Activated T-cell treated with anti-CD3 and anti-CD28 coated beads, Interleukin-2, amount 50 U/mL, for 1 hour (primary cell): ENCODE measurements at regions not wholly inside any gene's neighbourhood (a gene's known extent, or its start where the extent isn't known, plus 50 kb on each side); places are given as distances from the start of the nearest gene placed in this dataset.
"Not testable (repeated sequence)": the region's sequence is repeated elsewhere in the genome, so short reads cannot be mapped to it uniquely, and the experiment has no call there.

ENCODE experiments used
- DNase-seq: peaks from one replicate; pipeline ENCODE4 v3.0.0-alpha.2; 2020

GRCh38 chr2:122244598-122245229, 489.3 kb downstream of the TSN start:
- DNase-seq: no peak

DNA sequence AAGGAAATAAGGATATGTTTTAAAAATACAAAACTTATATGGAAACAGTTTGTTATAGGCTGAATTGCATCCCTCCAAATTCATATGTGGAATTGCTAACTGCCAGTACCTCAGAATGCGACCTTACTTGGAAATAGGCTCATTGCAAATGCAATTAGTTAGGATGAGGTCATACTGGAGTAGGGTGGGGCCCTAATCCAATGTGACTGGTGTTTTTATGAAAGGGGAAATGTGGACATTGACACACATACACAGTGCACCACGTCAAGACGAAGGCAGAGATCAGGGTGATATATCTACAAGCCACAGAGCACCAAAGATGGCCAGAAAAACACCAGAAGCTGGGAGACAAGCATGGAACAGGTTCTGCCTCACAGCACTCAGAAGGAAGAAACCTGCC, 494.2 kb downstream of the TSN start:
- no peak for DNase-seq

GRCh38 chr2:122251158-122251557, 495.7 kb downstream of the TSN start:
- DNase-seq: no peak

DNA sequence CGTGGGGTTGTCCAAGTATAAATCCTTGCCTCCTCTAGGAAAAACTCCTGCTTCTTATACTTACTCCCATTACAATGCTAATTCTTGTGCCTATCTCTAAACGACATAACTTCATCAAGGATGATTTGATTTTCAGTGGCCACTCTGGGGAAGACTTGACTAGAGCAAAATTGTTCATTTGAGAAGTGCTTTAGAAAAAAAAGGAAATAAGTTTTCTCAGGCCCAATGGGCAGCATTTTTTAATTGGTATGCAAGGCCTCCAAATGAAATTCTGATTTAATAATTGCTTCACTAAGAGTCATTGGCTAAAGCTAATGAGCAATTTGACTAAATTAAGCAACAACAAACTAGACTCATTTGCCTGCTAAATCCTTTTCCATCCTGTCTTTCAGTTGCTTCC, 496.1 kb downstream of the TSN start:
- DNase-seq: no peak

DNA sequence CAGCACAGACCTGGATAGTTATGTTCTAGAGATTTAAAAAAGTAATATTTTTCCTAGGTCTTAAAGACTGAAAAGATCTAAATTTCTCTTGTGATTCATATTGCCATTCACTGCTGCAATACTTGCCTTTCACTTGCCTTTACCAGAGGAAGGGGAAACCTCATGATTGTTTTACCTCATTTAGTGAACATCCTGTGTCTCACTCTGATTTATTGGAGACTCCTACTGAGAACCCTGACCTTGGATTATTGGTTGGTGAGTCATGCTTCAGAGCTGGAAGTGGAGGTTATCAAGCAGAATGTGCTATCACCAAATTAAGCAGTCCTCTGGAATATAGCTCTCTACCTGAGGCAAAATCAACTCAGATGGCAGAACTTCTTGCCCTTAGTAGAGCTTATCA, 500.5 kb downstream of the TSN start:
- no peak for DNase-seq

DNA sequence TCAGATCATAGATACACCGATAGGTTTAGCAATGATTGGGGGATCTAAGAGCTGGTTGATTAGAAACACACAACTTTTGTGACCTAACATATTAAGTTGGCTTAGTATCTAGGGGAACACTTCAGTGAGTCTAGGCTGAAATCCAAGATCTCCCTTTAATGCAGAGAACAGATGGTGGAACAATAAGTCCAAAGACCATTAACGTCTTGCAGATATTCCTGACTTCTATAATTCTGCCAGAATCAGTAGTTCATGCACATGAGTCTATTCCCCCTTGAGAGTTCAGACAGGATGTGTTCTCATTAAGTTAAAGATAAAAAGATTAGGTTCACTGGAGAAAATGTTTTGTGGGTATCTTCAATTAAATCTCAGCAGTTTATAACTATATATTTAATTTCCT, 506.5 kb downstream of the TSN start:
- no peak for DNase-seq

GRCh38 chr2:122263746-122264145, 508.3 kb downstream of the TSN start:
- no peak for DNase-seq

- DNase-seq: no peak
Measured at GRCh38 chr2:122266636-122267035, 511.2 kb downstream of the TSN start.

DNA sequence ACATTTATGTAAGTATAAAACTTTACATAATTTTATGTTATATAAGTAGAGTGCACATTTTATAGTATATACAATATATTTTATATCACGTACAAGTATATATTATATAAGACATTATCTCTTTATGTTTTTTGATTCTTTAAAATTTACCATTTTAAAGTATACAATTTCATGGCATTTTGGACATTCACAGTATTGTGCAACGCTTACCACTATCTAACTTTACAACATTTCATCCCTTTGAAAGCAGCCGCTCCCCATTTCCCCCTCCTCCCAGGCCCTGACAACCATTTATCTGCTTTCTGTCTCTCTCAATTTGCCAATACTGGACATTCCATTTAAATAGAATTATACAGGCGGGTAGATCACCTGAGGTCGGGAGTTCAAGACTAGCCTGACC, 512.5 kb downstream of the TSN start:
- no peak for DNase-seq

GRCh38 chr2:122273785-122274419, 518.5 kb downstream of the TSN start:
- DNase-seq: no peak

DNA sequence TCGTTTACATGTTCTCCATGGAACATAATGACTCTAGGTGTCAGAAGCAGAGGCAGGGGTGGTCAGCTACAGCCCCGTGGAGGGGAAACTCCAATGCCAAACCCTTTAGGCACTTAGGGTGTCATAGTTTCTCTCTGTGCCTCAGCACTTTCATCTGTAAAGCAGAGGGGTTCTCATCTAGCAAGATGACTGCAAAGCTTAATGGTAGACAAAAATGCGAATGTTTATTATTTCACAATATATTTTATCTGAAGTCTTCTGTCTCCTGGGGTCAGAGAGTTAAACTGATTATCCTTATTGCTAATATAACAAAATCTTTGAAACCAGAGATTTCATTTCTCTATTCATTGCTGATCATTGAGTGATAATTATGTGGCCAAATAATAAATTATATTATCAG, 522.5 kb downstream of the TSN start:
- DNase-seq: no peak

DNA sequence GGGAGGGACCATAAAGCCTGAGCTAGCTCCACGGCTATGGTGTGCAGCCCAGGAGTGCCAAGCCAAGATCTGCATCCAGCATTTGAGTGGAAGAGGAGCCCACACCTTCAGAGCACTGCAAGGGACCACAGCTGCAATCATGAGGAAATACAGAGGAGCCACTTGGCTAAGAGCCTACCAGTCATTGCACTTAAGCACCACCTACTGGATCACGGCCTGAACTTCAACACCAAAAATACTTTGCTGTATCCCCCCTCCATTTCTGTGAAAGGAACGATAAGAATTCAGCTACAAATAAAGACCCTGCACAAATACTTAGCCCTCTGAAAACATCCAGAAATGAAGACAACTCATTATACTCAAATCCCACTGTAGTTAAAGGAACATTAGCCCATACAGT, 545.3 kb downstream of the TSN start:
- DNase-seq: no peak

DNA sequence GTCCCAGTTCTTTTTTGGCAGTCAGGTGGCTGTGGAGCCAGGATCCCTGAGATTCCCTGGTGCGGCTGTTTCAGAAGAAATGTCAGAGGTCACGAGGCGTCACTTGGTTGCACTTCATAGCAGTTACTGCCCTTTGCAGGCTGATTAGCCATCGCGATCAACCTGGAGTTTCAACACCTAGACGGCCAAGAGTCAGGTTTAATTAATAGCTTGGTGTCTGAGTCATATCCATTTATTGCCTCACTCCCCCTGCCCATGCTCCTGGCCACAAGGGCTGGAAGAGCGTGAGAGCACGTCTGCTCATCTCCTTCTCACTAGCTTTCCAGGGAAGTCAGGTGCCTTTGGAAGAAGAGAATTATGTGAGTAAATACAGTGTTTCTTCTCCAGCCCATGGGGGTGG, 552.3 kb downstream of the TSN start:
- DNase-seq: no peak

- no peak for DNase-seq
Measured at GRCh38 chr2:122315306-122315705, 559.9 kb downstream of the TSN start.

DNA sequence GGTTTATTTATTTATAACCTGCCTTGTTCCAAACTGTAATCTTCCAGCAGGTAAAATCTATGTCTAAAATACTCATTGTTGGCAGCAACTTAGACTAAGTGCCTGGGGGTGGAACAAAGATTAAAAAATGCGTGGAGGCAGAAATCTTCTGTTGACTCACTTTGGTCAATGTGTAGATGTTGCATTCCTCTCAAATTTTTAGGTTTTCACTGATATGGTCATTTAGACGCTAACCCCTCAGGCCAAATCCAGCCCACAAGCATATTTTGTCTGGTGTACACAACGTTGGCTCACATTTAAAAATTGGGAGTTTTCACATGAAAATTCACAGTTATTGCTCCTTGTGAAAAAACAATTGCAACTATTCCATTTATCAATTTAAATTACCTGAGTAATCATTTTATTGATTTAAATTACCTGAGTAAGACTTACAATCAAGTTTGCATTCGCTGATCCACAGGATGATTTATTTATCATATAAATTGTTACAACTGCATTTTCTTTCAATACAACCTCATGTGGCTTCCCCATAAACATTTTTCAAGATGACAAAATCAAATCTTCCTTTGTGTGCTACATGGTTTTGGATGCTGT, 564.2 kb downstream of the TSN start:
- DNase-seq: no peak

GRCh38 chr2:122322815-122323214, 567.4 kb downstream of the TSN start:
- DNase-seq: no peak

- no peak for DNase-seq
Measured at GRCh38 chr2:122323927-122324326, 568.5 kb downstream of the TSN start.

GRCh38 chr2:122326471-122326870, 571.0 kb downstream of the TSN start:
- DNase-seq: no peak

DNA sequence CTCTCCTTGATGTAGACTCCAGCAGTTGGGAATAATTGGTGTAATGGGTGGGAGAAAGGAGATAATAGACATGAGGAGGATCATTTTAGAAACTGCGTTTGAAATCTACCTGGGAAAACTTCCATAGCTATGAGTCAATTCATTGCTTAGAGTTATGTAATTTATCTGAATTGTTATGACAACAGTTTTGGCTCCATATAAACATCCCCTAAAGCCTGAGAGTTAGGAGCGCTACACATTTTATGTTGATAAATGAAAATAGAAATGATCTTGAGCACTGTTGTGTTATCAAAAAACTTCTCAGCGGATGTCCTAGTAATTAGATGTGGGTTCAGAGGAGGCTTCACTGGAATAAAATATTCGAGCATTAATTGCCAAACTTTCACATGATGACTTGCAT, 573.4 kb downstream of the TSN start:
- no peak for DNase-seq

GRCh38 chr2:122329278-122329677, 573.8 kb downstream of the TSN start:
- DNase-seq: no peak

DNA sequence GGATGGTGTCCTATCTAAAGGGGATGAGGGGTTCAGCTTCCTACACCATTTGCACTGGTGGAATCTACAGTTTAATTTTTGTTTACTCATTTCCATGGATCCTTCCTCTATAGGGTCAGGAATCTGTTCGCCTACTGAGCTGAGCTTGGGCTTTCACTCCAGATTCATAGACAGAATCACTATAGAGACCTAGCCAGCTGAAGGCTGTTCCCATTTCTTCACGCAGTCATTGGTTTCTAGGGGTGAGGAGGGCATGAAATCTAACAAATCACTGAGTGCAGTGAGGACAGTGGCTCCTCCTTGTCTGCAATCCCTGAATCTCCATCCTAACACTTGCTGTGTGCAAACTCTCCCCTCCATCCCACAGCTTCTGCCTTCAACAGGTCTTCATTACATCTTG, 578.5 kb downstream of the TSN start:
- DNase-seq: no peak

DNA sequence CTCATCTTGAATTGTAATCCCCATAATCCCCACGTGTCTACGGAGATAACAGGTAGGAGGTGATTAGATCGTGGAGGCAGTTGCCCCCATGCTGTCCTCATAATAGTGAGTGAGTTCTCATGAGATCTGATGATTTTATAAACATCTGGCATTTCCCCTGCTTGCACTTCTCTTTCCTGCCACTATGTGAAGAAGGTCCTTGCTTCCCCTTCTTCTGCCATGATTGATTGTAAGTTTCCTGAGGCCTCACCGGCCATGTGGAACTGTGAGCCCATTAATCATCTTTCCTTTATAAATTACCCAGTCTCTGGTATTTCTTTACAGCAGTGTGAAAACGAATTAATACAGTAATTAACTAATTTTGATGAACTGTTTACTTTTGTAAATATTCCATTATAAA, 582.5 kb downstream of the TSN start:
- DNase-seq: no peak

DNA sequence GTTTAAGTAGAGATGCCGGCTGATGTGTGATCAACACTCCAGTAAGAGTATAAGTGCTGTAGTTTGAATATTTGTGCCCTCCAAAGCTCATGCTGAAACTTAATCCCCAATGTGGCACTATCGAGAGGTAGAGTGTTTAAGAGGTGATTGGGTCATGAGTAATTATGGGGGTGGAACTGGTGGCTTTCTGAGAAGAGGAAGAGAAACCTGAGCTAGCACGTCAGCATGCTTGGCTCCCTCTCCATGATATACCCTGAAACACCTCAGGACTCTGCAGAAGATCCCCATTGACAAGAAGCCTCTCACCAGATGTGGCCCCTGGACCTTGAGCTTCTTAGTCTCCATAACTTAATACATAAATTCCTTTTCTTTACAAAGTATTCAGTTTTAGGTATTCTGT, 584.8 kb downstream of the TSN start:
- DNase-seq: no peak

DNA sequence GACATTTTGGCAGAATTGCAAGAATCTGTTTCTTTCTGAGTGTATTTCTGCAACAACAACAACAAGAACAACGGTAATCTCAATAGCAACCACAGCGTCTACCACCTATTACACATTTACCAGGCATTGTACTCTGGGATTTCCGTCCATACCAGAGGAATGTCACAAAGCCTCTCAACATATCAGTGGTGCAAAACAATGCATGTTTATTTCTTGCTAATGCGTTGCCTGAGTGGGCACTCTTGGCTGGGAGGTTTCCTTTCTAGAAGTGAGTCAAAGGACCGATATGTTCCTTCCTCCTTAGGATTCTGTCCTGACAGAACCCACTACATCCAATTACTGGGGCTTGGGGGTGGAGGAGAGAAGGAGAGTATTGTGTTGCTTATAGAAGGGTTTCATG, 585.6 kb downstream of the TSN start:
- no peak for DNase-seq

- not testable (repeated sequence) for DNase-seq
Measured at GRCh38 chr2:122352151-122352550, 596.7 kb downstream of the TSN start.
